ENCODE measurements at regions not wholly inside any gene's neighbourhood (a gene's known extent, or its start where the extent isn't known, plus 50 kb on each side); places are given as distances from the start of the nearest gene placed in this dataset.

DNA sequence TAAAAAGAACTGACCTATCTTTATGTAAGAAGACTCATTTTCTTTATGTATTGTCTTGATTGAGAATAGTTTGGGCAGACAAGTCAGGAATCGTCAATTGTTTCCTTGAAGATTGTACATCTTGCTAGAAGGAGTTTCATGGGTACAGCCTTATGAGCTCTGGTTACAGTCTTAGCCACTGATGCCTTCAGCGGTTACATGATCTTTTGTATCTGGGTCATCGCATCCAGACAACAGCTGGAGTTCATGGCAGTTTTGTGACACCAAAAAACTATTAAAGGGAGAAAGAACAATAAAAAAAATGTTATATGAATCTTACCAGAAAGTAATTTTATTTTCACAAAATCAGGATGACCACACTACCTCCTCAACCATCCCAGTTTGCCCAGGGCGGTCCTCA is 520.5 kb upstream of the CDH7 start:
- TF ChIP-seq CTCF (IDR thresholded peaks at IDR 0.05; ENCODE audit: insufficient read depth, low read length, poor library complexity, severe bottlenecking), result no peak
- DNase-seq (ENCODE audit: low read depth), result no peak

GRCh38 chr18:65227970-65228369 is 522.8 kb upstream of the CDH7 start:
- peak; percentile 5 for TF ChIP-seq CTCF (IDR thresholded peaks at IDR 0.05; ENCODE audit: insufficient read depth, low read length, poor library complexity, severe bottlenecking)

More for the DNA sequence above, 520.5 kb upstream of the CDH7 start:
- Histone ChIP-seq H3K4me3 (ENCODE audit: low read depth, low read length) (no peak overlapping the region), H3K27me3 (ENCODE audit: control insufficient read depth, insufficient read depth, low read length) (no peaks in the 10 kb centered on the region), H3K36me3 (ENCODE audit: control insufficient read depth, insufficient read depth, low read length) (no peaks in the 10 kb centered on the region)

GRCh38 chr18:65221736-65222135 is 529.1 kb upstream of the CDH7 start:
- Histone ChIP-seq H3K27me3 (ENCODE audit: control insufficient read depth, insufficient read depth, low read length) (no peaks in the 10 kb centered on the region), H3K36me3 (ENCODE audit: control insufficient read depth, insufficient read depth, low read length) (no peaks in the 10 kb centered on the region), H3K4me3 (ENCODE audit: low read depth, low read length) (no peak overlapping the region)
- no peak for DNase-seq (ENCODE audit: low read depth)
- no peak for TF ChIP-seq CTCF (IDR thresholded peaks at IDR 0.05; ENCODE audit: insufficient read depth, low read length, poor library complexity, severe bottlenecking)

More at GRCh38 chr18:65227970-65228369, 522.8 kb upstream of the CDH7 start:
- H3K36me3 ChIP-seq (ENCODE audit: control insufficient read depth, insufficient read depth, low read length), result no peaks in the 10 kb centered on the region
- DNase-seq (ENCODE audit: low read depth), result no peak
- H3K4me3 ChIP-seq (ENCODE audit: low read depth, low read length), result no peak overlapping the region
- no peaks in the 10 kb centered on the region for H3K27me3 ChIP-seq (ENCODE audit: control insufficient read depth, insufficient read depth, low read length)

- H3K36me3 ChIP-seq (ENCODE audit: control insufficient read depth, insufficient read depth, low read length), result no peaks in the 10 kb centered on the region
- H3K27me3 ChIP-seq (ENCODE audit: control insufficient read depth, insufficient read depth, low read length), result no peaks in the 10 kb centered on the region
- H3K4me3 ChIP-seq (ENCODE audit: low read depth, low read length), result no peak overlapping the region
- no peak for TF ChIP-seq CTCF (IDR thresholded peaks at IDR 0.05; ENCODE audit: insufficient read depth, low read length, poor library complexity, severe bottlenecking)
- no peak for DNase-seq (ENCODE audit: low read depth)
These were observed 529.7 kb upstream of the CDH7 start for GRCh38 chr18:65221115-65221514.

- no peak for TF ChIP-seq CTCF (IDR thresholded peaks at IDR 0.05; ENCODE audit: insufficient read depth, low read length, poor library complexity, severe bottlenecking)
- no peaks in the 10 kb centered on the region for H3K27me3 ChIP-seq (ENCODE audit: control insufficient read depth, insufficient read depth, low read length)
- H3K4me3 ChIP-seq (ENCODE audit: low read depth, low read length), result no peak overlapping the region
- no peak for DNase-seq (ENCODE audit: low read depth)
- no peaks in the 10 kb centered on the region for H3K36me3 ChIP-seq (ENCODE audit: control insufficient read depth, insufficient read depth, low read length)
These were observed 534.8 kb upstream of the CDH7 start for GRCh38 chr18:65215865-65216466.

DNA sequence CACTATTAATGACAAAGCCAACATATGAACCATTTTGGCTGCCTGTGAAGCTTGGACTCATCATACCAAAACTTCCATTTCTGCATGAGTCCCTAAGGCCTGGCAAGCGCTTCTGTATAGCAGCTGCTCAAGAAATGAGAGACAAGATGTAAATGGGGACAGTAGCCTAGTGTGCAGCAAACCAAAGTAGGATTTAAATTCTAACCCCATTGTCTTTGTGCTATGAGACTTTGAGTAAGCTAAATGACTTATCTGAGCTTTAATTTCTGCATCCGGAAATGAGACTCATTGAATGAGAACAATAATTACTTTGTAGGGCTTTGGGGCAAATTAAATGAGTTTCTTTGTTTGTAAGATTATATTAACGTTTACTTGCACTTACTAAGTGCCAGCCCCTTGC is 536.4 kb upstream of the CDH7 start:
- no peaks in the 10 kb centered on the region for H3K36me3 ChIP-seq (ENCODE audit: control insufficient read depth, insufficient read depth, low read length)
- H3K4me3 ChIP-seq (ENCODE audit: low read depth, low read length), result no peak overlapping the region
- no peak for DNase-seq (ENCODE audit: low read depth)
- H3K27me3 ChIP-seq (ENCODE audit: control insufficient read depth, insufficient read depth, low read length), result no peaks in the 10 kb centered on the region
- TF ChIP-seq CTCF (IDR thresholded peaks at IDR 0.05; ENCODE audit: insufficient read depth, low read length, poor library complexity, severe bottlenecking), result no peak

All from kidney epithelial cell (primary cell).